Keratinocyte (primary cell): ENCODE measurements at regions not wholly inside any gene's neighbourhood (a gene's known extent, or its start where the extent isn't known, plus 50 kb on each side); places are given as distances from the start of the nearest gene placed in this dataset.

Source experiments
- CTCF ChIP-seq, 3 experiments: IDR thresholded peaks in 1 of 3; conservative IDR thresholded peaks in 1 of 3; optimal IDR thresholded peaks in 1 of 3; 2 replicates in 2 of 3; 3 replicates in 1 of 3; pipeline versions ENCODE3 to v1.5.1; 2011; ENCODE audit warnings: low read length in 3 of 3, mild to moderate bottlenecking in 3 of 3, moderate library complexity in 2 of 3, control low read depth in 1 of 3, inconsistent platforms in 1 of 3; ENCODE audit not compliant: insufficient read depth in 2 of 3; ENCODE audit errors: extremely low read depth in 1 of 3
- EZH2 ChIP-seq: IDR thresholded peaks from one replicate; pipeline ENCODE4 v1.6.1; 2012; ENCODE audit warnings: inconsistent platforms, mild to moderate bottlenecking, low read length, moderate library complexity

GRCh38 chr7:16144361-16144760 is 277.0 kb downstream of the CRPPA start:
- TF ChIP-seq CTCF (optimal IDR thresholded peaks at IDR 0.05 in 1 of 3, IDR thresholded peaks at IDR 0.05 in 1 of 3, conservative IDR thresholded peaks at IDR 0.05 in 1 of 3; ENCODE audit: extremely low read depth in 1 of 3, insufficient read depth in 2 of 3, low read length in 3 of 3) (no peak), EZH2 (no peak)
